ACC112 (cell line): ENCODE measurements at regions not wholly inside any gene's neighbourhood (a gene's known extent, or its start where the extent isn't known, plus 50 kb on each side); places are given as distances from the start of the nearest gene placed in this dataset.
A peak's percentile ranks its signal among the peaks of the same experiment; 100 is the strongest.

Experiments
- H2AFZ ChIP-seq: fragments of 200-600 bp; sonication (generic); one replicate; pipeline ENCODE4 v1.6.0; 2017; ENCODE audit warnings: antibody characterized with exemption, low read length; ENCODE audit not compliant: unreplicated experiment
- H3K27ac ChIP-seq: fragments of 200-600 bp; sonication (generic); 2 replicates; pipeline ENCODE4 v1.5.1; 2014; ENCODE audit warnings: low read depth, mild to moderate bottlenecking, antibody characterized with exemption, low read length, moderate library complexity
- H3K27me3 ChIP-seq: fragments of 200-600 bp; sonication (generic); 2 replicates; pipeline ENCODE4 v1.6.1; 2014; ENCODE audit warnings: mild to moderate bottlenecking, antibody characterized with exemption, low read length, moderate library complexity, mixed read lengths; ENCODE audit not compliant: insufficient read depth
- H3K36me3 ChIP-seq: fragments of 200-600 bp; sonication (generic); 2 replicates; pipeline ENCODE4 v1.6.1; 2016; ENCODE audit warnings: mild to moderate bottlenecking, antibody characterized with exemption, low read length, moderate library complexity, mixed read lengths; ENCODE audit not compliant: insufficient read depth
- H3K4me1 ChIP-seq: fragments of 200-600 bp; sonication (generic); one replicate; pipeline ENCODE4 v1.6.1; 2016; ENCODE audit warnings: low read length, mixed read lengths; ENCODE audit not compliant: insufficient read depth, unreplicated experiment, control insufficient read depth
- H3K4me3 ChIP-seq: fragments of 200-600 bp; sonication (generic); 2 replicates; pipeline ENCODE4 v1.5.1; 2014; ENCODE audit warnings: mild to moderate bottlenecking, low read depth, low read length
- H3K79me2 ChIP-seq: fragments of 200-600 bp; sonication (generic); one replicate; pipeline ENCODE4 v1.6.0; 2016; ENCODE audit warnings: low read length; ENCODE audit not compliant: control insufficient read depth, unreplicated experiment, insufficient read depth

GRCh38 chr18:61742565-61743429, 150.0 kb downstream of the RNF152 start:
- no peak overlapping the region for H3K27ac ChIP-seq
- no peaks in the 10 kb centered on the region for H3K27me3 ChIP-seq
- no peak overlapping the region for H2AFZ ChIP-seq
- H3K79me2 ChIP-seq: no peaks in the 10 kb centered on the region
- H3K36me3 ChIP-seq: no peaks in the 10 kb centered on the region
- H3K4me1 ChIP-seq: peaks cover 23% of the 10 kb centered on the region
- no peak overlapping the region for H3K4me3 ChIP-seq

- no peak overlapping the region for H3K27ac ChIP-seq
- no peaks in the 10 kb centered on the region for H3K36me3 ChIP-seq
- peak overlapping the region; percentile 51 for H2AFZ ChIP-seq
- H3K79me2 ChIP-seq: no peaks in the 10 kb centered on the region
- H3K4me1 ChIP-seq: peaks cover 24% of the 10 kb centered on the region
- no peaks in the 10 kb centered on the region for H3K27me3 ChIP-seq
- H3K4me3 ChIP-seq: no peak overlapping the region
Observed at GRCh38 chr18:61741881-61742454, 150.8 kb downstream of the RNF152 start.

- no peaks in the 10 kb centered on the region for H3K36me3 ChIP-seq
- H3K27ac ChIP-seq: peak overlapping the region; percentile 24; the same call in 1 of the 2 replicates
- H3K4me3 ChIP-seq: no peak overlapping the region
- H2AFZ ChIP-seq: no peak overlapping the region
- H3K79me2 ChIP-seq: no peaks in the 10 kb centered on the region
- peaks cover 32% of the 10 kb centered on the region for H3K4me1 ChIP-seq
- no peaks in the 10 kb centered on the region for H3K27me3 ChIP-seq
Observed at GRCh38 chr18:61738488-61738887, 154.3 kb downstream of the RNF152 start.

- H3K27ac ChIP-seq: peak overlapping the region; percentile 24; the same call in 1 of the 2 replicates
- H3K4me3 ChIP-seq: no peak overlapping the region
- H3K4me1 ChIP-seq: peaks cover 33% of the 10 kb centered on the region
- no peaks in the 10 kb centered on the region for H3K36me3 ChIP-seq
- H3K27me3 ChIP-seq: no peaks in the 10 kb centered on the region
- H2AFZ ChIP-seq: no peak overlapping the region
- no peaks in the 10 kb centered on the region for H3K79me2 ChIP-seq
Observed at GRCh38 chr18:61738042-61738441, 154.8 kb downstream of the RNF152 start.

GRCh38 chr18:61736133-61736532, 156.7 kb downstream of the RNF152 start:
- Histone ChIP-seq H3K36me3 (no peaks in the 10 kb centered on the region), H3K27ac (no peak overlapping the region), H3K4me3 (no peak overlapping the region), H3K27me3 (no peaks in the 10 kb centered on the region), H2AFZ (no peak overlapping the region), H3K79me2 (no peaks in the 10 kb centered on the region), H3K4me1 (peaks cover 26% of the 10 kb centered on the region)

- peaks cover 26% of the 10 kb centered on the region for H3K4me1 ChIP-seq
- no peaks in the 10 kb centered on the region for H3K27me3 ChIP-seq
- H3K4me3 ChIP-seq: no peak overlapping the region
- H3K36me3 ChIP-seq: no peaks in the 10 kb centered on the region
- H3K79me2 ChIP-seq: no peaks in the 10 kb centered on the region
- H2AFZ ChIP-seq: no peak overlapping the region
- H3K27ac ChIP-seq: no peak overlapping the region
Observed at GRCh38 chr18:61735564-61736102, 157.2 kb downstream of the RNF152 start.

GRCh38 chr18:61734396-61734795, 158.4 kb downstream of the RNF152 start:
- Histone ChIP-seq H3K36me3 (no peaks in the 10 kb centered on the region), H3K27me3 (no peaks in the 10 kb centered on the region), H3K79me2 (no peaks in the 10 kb centered on the region), H2AFZ (no peak overlapping the region), H3K4me1 (peaks cover 26% of the 10 kb centered on the region), H3K27ac (no peak overlapping the region), H3K4me3 (no peak overlapping the region)

GRCh38 chr18:61732854-61733253, 160.0 kb downstream of the RNF152 start:
- peak overlapping the region; percentile 15; the same call in 1 of the 2 replicates for H3K27ac ChIP-seq
- H3K79me2 ChIP-seq: no peaks in the 10 kb centered on the region
- no peaks in the 10 kb centered on the region for H3K36me3 ChIP-seq
- no peak overlapping the region for H2AFZ ChIP-seq
- H3K4me3 ChIP-seq: no peak overlapping the region
- H3K4me1 ChIP-seq: peaks cover 14% of the 10 kb centered on the region
- H3K27me3 ChIP-seq: no peaks in the 10 kb centered on the region

GRCh38 chr18:61731693-61732376, 161.0 kb downstream of the RNF152 start:
- Histone ChIP-seq H3K4me1 (peaks cover 22% of the 10 kb centered on the region), H3K4me3 (no peak overlapping the region), H3K27ac (no peak overlapping the region), H3K27me3 (no peaks in the 10 kb centered on the region), H3K79me2 (no peaks in the 10 kb centered on the region), H3K36me3 (no peaks in the 10 kb centered on the region), H2AFZ (no peak overlapping the region)

- Histone ChIP-seq H3K4me3 (no peak overlapping the region), H3K36me3 (no peaks in the 10 kb centered on the region), H3K27ac (no peak overlapping the region), H3K4me1 (peaks cover 29% of the 10 kb centered on the region), H3K27me3 (no peaks in the 10 kb centered on the region), H2AFZ (no peak overlapping the region), H3K79me2 (no peaks in the 10 kb centered on the region)
Observed at GRCh38 chr18:61731178-61731577, 161.6 kb downstream of the RNF152 start.
